DMS53 treated with DMSO at 0.1 percent for 48 hours (cell line): ENCODE measurements at regions not wholly inside any gene's neighbourhood (a gene's known extent, or its start where the extent isn't known, plus 50 kb on each side); places are given as distances from the start of the nearest gene placed in this dataset.
"Not testable (repeated sequence)": the region's sequence is repeated elsewhere in the genome, so short reads cannot be mapped to it uniquely, and the experiment has no call there.

Experiments used
- DNase-seq: peaks from one replicate; lab custom pipeline; 2025; ENCODE audit not compliant: unreplicated experiment; lab: John Stamatoyannopoulos, UW

DNA sequence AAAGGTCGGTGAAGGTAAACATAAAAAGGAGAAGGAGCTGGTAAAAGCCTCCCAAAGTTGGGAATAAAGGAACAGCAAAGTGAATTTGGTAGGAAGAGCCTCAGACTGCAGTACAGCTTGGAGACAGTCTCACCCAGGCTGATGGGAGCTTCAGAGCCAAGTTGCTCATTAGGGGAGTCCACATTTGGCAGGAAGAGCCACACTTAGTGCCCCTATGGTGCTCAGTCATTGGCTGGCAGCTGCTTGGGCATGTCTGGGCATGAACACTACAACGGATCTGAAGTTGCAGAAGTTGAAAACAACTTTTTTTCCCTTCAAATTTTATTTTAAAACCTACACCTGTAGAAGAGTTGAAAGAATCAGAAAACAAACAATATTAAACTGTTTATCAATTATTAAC, 2497.3 kb downstream of the ARAP2 start:
- DNase-seq: no peak

DNA sequence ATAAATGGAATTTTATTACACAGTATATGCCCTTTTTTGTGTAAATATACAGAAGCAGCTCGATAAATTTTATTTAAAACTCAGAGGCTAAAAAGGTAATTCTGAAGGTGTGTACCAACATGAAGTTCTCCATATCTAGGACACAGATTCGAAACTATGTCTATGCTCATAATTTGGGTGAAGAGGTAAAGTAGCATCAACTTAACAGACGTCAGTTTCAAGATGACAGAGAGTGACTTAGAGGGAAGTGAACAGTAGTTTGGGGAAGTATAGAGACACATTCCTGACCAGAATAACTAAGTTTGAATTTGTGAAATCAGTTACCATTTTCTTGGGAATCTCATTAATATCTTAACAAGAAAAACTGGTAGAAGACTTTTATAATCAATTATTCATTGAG, 2493.3 kb downstream of the ARAP2 start:
- DNase-seq: no peak

DNA sequence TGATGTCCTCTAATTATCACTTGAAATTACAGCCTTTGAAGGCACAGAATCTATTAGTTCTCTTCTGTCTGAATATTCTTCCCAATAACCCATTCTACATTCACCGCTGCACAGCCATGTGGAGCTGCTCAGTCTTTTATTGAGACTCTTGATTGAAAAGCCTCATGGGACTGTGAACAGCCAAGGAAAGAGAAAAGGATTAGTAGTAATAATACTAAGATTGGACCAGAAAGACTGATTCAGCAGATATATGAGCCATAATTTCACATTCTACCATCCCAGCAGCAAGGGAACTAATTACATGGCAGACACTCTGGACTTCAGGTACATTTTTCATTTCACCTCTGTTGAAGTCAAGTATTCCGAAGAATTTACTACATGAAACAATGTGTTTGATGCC, 2471.7 kb downstream of the ARAP2 start:
- no peak for DNase-seq

DNA sequence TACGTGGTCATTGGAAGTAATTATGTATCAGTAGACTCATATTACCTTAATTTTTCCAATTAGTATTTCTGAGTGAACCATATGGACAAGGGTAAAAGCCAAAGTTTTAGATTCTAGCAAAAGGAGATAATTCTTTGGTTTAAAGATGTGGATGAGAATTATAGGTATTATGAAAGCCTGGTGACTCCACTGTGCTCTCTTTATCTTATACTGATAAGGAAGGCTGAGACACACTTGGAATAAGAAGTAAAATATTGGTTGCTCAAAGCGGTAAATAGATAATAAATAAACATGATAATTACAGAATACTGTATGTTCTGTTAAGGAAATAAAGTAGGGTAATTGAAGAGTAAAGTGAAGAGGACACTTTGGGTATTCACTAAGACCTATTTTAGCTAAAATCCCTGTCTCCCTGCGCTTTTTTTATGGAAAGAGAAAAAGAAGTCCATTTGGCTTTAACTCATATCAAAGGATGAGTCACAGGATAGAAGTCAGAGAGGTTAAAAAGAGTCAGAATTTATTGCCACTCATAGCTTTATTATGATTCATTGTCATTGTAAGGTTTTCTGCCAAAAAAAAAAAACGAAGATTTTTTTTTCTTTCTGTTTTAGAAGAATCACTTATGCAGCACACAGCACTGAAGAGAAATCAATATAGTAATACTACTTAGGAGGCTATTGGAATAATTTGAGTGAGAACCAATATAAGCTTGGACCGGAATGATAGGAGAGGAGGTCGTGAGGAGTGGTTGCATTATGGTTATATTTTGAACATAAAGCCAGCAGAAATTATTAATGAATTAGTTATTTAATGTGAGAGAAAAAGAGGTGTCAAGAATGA, 2463.1 kb downstream of the ARAP2 start:
- no peak for DNase-seq

- no peak for DNase-seq
Observed at GRCh38 chr4:33785843-33786242, 2458.5 kb downstream of the ARAP2 start.

- no peak for DNase-seq
Observed at GRCh38 chr4:33802578-33802977, 2441.7 kb downstream of the ARAP2 start.

GRCh38 chr4:33825685-33826084, 2418.6 kb downstream of the ARAP2 start:
- no peak for DNase-seq

DNA sequence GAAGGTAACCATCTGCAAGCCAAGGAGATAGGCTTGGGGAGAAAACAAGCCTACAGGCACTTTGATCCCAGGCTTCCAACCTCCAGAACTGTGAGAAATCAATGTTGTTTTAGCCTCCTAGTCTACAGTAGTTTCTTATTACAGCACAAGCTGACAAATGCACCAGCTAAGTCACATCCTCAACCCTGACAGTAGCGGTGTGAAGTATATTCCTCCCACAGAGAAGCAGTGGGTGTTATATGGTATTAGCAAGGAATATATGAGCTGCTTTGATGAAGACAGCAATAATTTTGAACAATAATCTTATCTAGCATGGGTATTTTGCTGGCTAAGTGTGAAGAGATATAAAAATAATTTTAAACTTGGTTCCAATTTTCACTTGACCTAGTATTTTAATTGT, 2415.0 kb downstream of the ARAP2 start:
- not testable (repeated sequence) for DNase-seq

DNA sequence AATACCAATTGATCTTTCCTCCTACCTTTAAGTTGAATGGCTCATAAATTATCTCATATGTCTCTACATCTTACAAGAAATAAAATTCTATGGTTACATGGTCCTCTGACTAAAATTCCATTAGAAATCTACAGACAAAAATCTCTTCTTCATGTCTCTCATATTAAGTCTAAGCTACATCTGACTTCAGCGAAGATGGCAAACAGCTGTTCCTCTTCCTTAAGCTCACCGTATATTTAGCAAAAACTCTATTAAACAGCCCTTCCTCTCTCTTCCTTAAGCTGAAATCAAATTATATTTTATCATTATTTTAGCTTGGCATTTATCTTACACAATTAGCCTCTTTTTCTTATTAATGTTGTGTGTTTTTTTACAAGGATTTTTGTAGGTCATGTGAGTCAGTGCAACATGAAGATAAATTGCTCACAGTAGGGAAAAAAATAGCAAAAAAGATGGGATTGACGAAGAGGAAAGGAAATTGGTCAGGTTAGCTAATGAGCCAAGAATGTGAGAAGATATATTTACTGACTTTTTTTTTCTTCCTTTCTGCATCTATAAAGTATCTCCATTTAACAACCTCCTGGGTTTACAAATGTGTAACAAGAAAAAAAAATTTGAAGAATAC, 2412.8 kb downstream of the ARAP2 start:
- no peak for DNase-seq

- DNase-seq: not testable (repeated sequence)
Observed at GRCh38 chr4:33835764-33836163, 2408.6 kb downstream of the ARAP2 start.

DNA sequence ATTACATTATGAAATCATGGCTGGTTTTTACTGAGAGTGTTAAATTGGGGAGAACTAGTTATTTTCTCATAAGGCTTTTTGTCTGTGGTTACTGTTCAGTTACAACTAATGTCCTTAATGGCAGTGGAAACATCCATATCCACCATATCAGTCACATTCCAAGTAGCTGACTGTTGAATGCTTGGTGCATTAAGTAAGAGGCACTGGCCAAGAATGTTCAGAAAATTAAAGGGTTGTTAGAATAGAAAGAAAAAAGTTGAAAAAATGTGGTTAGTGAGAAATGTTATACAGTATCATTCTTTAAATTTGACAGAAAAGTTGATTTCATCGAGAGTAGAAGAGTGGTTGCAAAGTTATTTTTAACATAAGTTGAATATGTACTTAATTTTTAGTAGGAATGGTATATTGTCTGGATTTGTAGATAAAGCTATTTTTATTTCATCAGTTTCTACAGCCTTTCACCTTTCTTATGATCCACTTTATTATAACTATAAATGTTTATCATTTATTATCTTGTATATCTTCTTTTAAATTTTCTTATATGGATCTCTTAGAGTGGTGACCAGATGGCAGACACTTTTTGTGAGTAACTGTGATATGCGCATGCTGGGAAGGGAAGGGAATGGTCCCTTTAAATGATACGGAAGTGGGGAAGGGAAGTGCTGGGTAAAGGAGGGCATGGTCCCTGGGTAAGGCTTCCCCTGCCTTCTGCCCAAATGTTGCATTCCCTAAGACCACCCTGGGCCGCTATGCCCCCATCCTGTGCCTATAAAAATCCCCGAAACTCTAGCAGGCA, 2407.1 kb downstream of the ARAP2 start:
- DNase-seq: no peak

DNA sequence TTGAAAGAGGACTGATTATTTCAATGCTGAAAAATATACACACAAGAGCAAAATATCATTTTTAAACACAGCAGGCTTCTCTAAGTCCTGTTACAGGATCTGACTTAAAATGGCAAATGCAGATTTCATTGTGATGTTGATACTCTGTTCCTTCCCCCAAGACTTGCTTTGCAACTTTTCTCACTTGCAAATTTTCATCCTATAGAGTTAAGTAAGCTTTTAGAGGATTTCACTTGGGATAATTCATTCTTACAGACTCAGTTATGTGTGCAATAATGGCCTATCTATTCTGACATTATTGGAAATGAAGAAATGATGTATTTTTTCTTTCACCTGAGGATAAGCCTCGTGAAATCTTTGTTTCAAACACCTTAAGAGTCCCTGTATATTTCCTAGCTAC, 2403.2 kb downstream of the ARAP2 start:
- no peak for DNase-seq

DNA sequence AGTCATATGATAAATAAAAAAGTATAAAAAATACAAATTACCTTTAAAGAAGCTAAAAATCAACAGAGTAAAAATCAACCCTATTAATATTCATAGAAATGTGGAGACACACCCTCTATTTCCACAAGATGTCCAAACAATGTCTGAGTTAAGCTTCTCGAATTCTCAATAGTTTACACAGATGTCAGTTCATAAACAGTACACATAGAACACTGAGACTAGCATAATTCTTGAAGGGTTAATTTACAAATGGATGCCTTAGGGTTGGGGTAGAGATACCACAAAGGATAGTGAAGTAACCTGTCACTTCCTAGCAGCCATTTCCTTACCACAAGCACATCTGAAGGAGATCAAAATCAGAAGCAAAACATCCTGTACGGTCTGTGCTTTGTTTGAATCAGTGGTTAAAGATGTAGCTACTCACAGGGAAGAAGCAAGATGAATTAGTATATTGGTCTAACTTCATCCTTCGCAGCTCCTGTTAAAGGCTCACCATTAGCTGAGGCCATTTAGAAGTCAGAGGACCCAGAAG, 2393.9 kb downstream of the ARAP2 start:
- no peak for DNase-seq

- DNase-seq: not testable (repeated sequence)
Observed at GRCh38 chr4:33853670-33854069, 2390.6 kb downstream of the ARAP2 start.

DNA sequence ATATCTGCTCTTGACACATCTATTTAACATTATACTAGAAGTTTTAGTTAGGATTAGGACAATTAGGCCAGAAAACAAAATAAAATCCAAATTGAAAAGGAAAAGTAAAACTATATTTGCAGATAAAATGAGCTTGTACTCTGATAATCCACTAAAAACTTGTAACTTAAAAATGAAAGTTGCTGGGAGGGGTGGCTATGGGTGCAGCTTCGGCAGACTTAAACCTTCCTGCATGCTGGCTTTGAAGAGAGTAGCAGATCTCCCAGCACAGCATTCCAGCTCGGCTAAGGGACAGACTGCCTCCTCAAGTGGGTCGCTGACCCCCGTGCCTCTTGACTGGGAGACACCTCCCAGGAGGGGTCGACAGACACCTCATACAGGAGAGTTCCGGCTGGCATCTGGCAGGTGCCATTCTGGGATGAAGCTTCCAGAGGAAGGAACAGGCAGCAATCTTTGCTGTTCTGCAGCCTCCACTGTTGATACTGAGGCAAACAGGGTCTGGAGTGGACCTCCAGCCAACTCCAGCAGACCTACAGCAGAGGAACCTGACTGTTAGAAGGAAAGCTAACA, 2379.9 kb downstream of the ARAP2 start:
- no peak for DNase-seq

GRCh38 chr4:33873791-33874190, 2370.5 kb downstream of the ARAP2 start:
- no peak for DNase-seq

GRCh38 chr4:33878710-33879109, 2365.6 kb downstream of the ARAP2 start:
- DNase-seq: no peak

GRCh38 chr4:33881176-33881575, 2363.1 kb downstream of the ARAP2 start:
- DNase-seq: no peak

DNA sequence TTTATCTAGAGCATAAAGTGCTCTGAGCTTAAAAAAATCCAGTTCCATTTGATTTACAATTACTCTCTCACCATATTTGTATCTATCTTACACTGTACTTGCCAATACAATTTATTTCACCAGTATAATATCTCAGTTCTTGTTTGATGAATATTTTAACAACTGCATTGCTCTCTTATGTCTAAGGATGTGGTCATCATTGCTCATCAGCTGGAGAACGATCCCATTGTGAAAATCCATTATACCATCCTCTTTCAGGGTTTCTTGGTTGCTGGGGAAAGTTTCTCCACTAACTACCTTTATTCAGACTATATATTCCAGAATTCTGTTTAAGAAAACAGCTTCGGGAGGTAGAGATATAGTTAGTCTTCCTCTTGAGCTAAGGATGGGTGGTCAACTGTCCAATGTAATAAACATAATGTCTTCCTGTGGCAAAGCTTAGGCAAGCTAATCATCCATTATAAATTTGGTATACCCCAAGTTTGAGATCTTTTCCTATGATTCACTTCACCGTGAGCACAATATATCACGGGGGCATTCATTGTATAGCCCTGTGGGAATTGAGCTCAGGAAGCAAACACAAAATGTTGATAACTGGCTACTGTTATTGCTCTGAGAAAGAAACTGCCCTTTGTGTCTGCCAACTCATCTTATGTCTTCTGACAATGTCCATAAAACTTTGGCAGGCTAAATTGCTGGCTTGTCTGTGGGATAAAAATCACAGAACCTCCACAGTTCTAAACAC, 2361.9 kb downstream of the ARAP2 start:
- DNase-seq: no peak

DNA sequence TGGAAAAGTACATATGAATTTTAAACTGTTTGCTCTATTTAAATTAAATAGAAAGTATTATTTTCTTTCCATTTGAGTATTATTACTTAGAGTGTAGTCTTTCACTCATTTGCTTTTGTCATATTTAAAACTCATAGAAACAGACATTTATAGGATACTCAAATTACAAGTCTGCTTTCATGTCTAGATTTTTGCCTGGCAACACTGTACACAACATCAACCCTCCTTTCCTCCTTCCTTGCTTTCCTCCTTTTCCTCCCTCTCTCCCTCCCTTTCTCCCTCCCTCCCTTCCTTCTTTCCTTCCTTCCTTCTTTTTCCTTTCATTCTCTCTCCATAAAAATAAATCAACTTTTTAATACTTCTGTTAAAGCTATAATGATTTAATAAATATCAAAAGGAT, 2361.2 kb downstream of the ARAP2 start:
- no peak for DNase-seq

GRCh38 chr4:33886356-33886755, 2358.0 kb downstream of the ARAP2 start:
- DNase-seq: no peak
